Trophoblast cell (in vitro differentiated cells and primary cell): ENCODE measurements at regions not wholly inside any gene's neighbourhood (a gene's known extent, or its start where the extent isn't known, plus 50 kb on each side); places are given as distances from the start of the nearest gene placed in this dataset.
A peak's percentile ranks its signal among the peaks of the same experiment; 100 is the strongest.
"Not testable (repeated sequence)": the region's sequence is repeated elsewhere in the genome, so short reads cannot be mapped to it uniquely, and the experiment has no call there.

Experiments
- DNase-seq, 2 donors: peaks; one replicate each; pipeline ENCODE4 v3.0.0-alpha.2; 2016
- H2AFZ ChIP-seq: 2 replicates; pipeline ENCODE4 v1.6.1; 2013; ENCODE audit warnings: low read length, moderate library complexity, mild to moderate bottlenecking; ENCODE audit not compliant: insufficient read depth, poor library complexity
- H2AK5ac ChIP-seq: 2 replicates; pipeline ENCODE4 v1.6.1; 2013; ENCODE audit warnings: mild to moderate bottlenecking, low read length
- H2BK120ac ChIP-seq: 2 replicates; pipeline ENCODE4 v1.6.1; 2013; ENCODE audit warnings: low read length, mild to moderate bottlenecking, moderate library complexity; ENCODE audit not compliant: insufficient read depth, poor library complexity
- H2BK12ac ChIP-seq: 2 replicates; pipeline ENCODE4 v1.6.1; 2013; ENCODE audit warnings: mild to moderate bottlenecking, low read length, moderate library complexity
- H2BK5ac ChIP-seq: 2 replicates; pipeline ENCODE4 v1.6.1; 2013; ENCODE audit warnings: low read length, low read depth, moderate library complexity, mild to moderate bottlenecking; ENCODE audit not compliant: poor library complexity
- H3K14ac ChIP-seq: 2 replicates; pipeline ENCODE4 v1.6.1; 2013; ENCODE audit warnings: mild to moderate bottlenecking, low read length
- H3K18ac ChIP-seq: 2 replicates; pipeline ENCODE4 v1.6.1; 2013; ENCODE audit warnings: mild to moderate bottlenecking, low read length
- H3K23ac ChIP-seq: 2 replicates; pipeline ENCODE4 v1.6.1; 2013; ENCODE audit warnings: low read length
- H3K27ac ChIP-seq: 2 replicates; pipeline ENCODE4 v1.5.1; 2013; ENCODE audit warnings: low read depth, mild to moderate bottlenecking, inconsistent platforms, low read length, moderate library complexity
- H3K27me3 ChIP-seq: 2 replicates; pipeline ENCODE4 v1.6.1; 2013; ENCODE audit warnings: inconsistent platforms, mild to moderate bottlenecking, low read length, moderate library complexity; ENCODE audit not compliant: insufficient read depth
- H3K36me3 ChIP-seq, 2 experiments: 1 replicate in 1 of 2; 2 replicates in 1 of 2; pipeline ENCODE4 v1.6.1; 2013; ENCODE audit warnings: low read length in 2 of 2, mild to moderate bottlenecking in 2 of 2, moderate library complexity in 1 of 2; ENCODE audit not compliant: insufficient read depth in 2 of 2, control insufficient read depth in 1 of 2
- H3K4ac ChIP-seq: 2 replicates; pipeline ENCODE4 v1.6.1; 2013; ENCODE audit warnings: low read depth, mild to moderate bottlenecking, low read length, moderate library complexity
- H3K4me1 ChIP-seq, 2 experiments: 1 replicate in 1 of 2; 2 replicates in 1 of 2; pipeline ENCODE4 v1.6.1; 2013; ENCODE audit warnings: low read length in 2 of 2, mild to moderate bottlenecking in 2 of 2, moderate library complexity in 1 of 2; ENCODE audit not compliant: insufficient read depth in 2 of 2, control insufficient read depth in 1 of 2
- H3K4me2 ChIP-seq: 2 replicates; pipeline ENCODE4 v1.6.1; 2013; ENCODE audit warnings: inconsistent platforms, mild to moderate bottlenecking, low read length, moderate library complexity
- H3K4me3 ChIP-seq: 2 replicates; pipeline ENCODE4 v1.5.1; 2013; ENCODE audit warnings: mild to moderate bottlenecking, low read depth, low read length, inconsistent platforms
- H3K79me1 ChIP-seq: one replicate; pipeline ENCODE4 v1.6.1; 2013; ENCODE audit warnings: low read length
- H3K79me2 ChIP-seq: 2 replicates; pipeline ENCODE4 v1.6.1; 2013; ENCODE audit warnings: low read length, mild to moderate bottlenecking; ENCODE audit not compliant: control insufficient read depth, insufficient read depth, poor library complexity
- H3K9ac ChIP-seq: 2 replicates; pipeline ENCODE4 v1.6.1; 2013; ENCODE audit warnings: mild to moderate bottlenecking, low read length
- H3K9me3 ChIP-seq: 2 replicates; pipeline ENCODE4 v1.6.1; 2013; ENCODE audit warnings: low read depth, mild to moderate bottlenecking, control low read depth, inconsistent platforms, low read length; ENCODE audit not compliant: insufficient read depth
- H4K12ac ChIP-seq: 2 replicates; pipeline ENCODE4 v1.6.1; 2013; ENCODE audit warnings: low read depth, mild to moderate bottlenecking, low read length, moderate library complexity
- H4K8ac ChIP-seq: 2 replicates; pipeline ENCODE4 v1.6.1; 2013; ENCODE audit warnings: low read depth, mild to moderate bottlenecking, low read length, moderate library complexity
- H4K91ac ChIP-seq: one replicate; pipeline ENCODE4 v1.6.1; 2013; ENCODE audit warnings: low read depth, mild to moderate bottlenecking, low read length, moderate library complexity
- WGBS: extraction: QIAGEN DNeasy Blood & Tissue Kit; methylation state at CpG from one replicate; pipeline ENCODE4 v1.1.7; 2013; ENCODE audit warnings: missing lambda C conversion rate; ENCODE audit not compliant: insufficient read length, insufficient coverage; ENCODE audit errors: extremely low coverage; 5-methylcytosine and 5-hydroxymethylcytosine counted together

DNA sequence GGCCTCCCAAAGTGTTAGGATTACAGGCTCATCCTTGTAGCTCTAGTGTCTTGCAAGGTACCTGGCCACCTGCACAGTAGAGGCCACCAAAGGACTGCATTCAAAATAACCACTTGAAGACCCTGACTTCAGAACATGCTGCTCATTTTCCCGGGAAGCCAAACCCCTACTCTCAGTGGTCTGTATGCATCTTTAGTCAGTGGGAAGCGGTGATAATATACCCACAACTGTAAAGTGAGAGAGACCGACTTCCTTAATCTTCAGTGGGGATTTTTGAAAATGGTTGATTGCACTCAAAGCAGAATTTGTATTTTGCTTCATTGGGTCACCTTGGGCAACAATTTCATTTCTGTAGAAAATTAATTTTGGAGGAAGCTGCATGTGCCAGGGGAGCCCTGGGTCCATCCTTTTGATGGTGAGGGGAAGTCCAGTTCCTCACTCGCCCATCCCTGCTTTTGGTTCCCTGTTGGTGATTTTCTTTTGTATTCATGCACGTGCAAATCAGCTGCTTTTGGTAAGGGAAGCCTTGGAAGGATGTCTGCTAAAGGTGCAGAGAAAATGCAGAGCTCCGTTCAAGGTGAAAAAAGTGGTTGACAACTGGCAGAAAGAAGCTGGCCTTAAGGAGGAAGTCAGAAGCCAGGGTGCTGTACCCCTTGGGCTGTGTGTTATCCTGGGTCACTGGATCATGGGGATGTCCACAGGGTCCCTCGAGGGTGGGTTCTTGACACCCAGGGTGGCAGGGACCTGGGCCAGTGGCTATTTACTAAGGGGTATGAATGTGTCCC is 59.5 kb downstream of the NPIPB11 start:
- not testable (repeated sequence) for H3K36me3 ChIP-seq

DNA sequence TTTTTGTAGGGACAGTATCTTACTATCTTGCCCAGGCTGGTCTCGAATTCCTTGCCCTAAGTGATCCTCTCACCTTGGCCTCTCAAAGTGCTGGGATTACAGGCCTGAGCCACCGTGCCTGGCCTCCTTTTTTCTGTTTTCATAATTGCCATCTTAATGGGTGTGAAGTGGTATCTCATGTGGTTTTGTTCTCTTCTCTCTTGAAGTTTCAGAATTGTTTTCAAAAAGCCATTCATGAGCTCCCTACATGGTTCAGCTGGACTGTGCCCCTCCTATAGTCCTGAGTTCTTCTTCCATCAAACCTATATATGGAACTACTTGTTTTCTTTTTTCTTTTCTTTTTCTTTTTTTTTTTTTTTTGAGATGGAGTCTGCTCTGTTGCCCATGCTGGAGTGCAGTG is 60.3 kb downstream of the NPIPB11 start:
- H3K27me3 ChIP-seq, H3K9ac ChIP-seq: not testable (repeated sequence)

More for the DNA sequence above, 59.5 kb downstream of the NPIPB11 start:
- not testable (repeated sequence) for H2AK5ac ChIP-seq, H3K4me3 ChIP-seq, H3K4ac ChIP-seq, H2BK5ac ChIP-seq, H3K18ac ChIP-seq, H3K4me1 ChIP-seq, H3K79me2 ChIP-seq, H2AFZ ChIP-seq, H3K27ac ChIP-seq, H4K8ac ChIP-seq, H2BK12ac ChIP-seq, H3K9ac ChIP-seq, H4K91ac ChIP-seq, H2BK120ac ChIP-seq, H3K79me1 ChIP-seq, H4K12ac ChIP-seq, H3K9me3 ChIP-seq, H3K14ac ChIP-seq, H3K4me2 ChIP-seq, H3K27me3 ChIP-seq, H3K23ac ChIP-seq, DNase-seq
- no CpG with 5 or more reads among the region's 7 CpGs for WGBS

DNA sequence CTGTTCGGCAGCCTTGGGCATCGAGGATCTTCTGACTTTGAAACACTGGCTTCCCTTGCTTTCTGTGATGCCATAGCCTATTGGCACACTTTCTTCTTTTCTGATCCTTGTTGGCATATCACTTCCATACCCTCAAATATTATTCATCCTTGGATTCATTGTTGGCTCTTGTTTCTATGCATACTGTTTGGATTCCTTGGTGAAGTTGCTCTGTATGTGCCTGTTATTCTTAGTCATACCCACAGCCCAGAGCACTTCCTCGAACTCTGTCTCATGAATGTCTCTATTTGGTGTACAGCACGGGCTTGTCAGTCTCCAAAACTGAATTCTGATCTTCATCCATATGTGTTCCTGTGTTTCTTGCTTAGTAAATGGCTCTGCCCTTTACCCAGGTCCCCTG is 63.6 kb downstream of the NPIPB11 start:
- DNase-seq, H2BK5ac ChIP-seq, H2AFZ ChIP-seq, H3K27me3 ChIP-seq, H3K27ac ChIP-seq, H3K4me2 ChIP-seq, H3K79me1 ChIP-seq, H3K4me3 ChIP-seq, H3K9me3 ChIP-seq, H3K18ac ChIP-seq, H3K23ac ChIP-seq, H3K9ac ChIP-seq, H3K79me2 ChIP-seq, H2BK120ac ChIP-seq, H3K14ac ChIP-seq, H4K8ac ChIP-seq, H2BK12ac ChIP-seq, H3K4ac ChIP-seq, H4K12ac ChIP-seq, H3K36me3 ChIP-seq, H2AK5ac ChIP-seq, H3K4me1 ChIP-seq, H4K91ac ChIP-seq: not testable (repeated sequence)
- WGBS: no CpG with 5 or more reads among the region's 4 CpGs

More for the DNA sequence above, 60.3 kb downstream of the NPIPB11 start:
- H4K12ac ChIP-seq, H3K79me1 ChIP-seq, H3K23ac ChIP-seq, H3K27ac ChIP-seq, H2BK120ac ChIP-seq, H3K79me2 ChIP-seq, H2AFZ ChIP-seq, H3K18ac ChIP-seq, H3K4me2 ChIP-seq, DNase-seq, H3K4me1 ChIP-seq, H4K91ac ChIP-seq, H2AK5ac ChIP-seq, H4K8ac ChIP-seq, H3K4me3 ChIP-seq, H3K36me3 ChIP-seq, H3K14ac ChIP-seq, H2BK5ac ChIP-seq, H3K9me3 ChIP-seq, H3K4ac ChIP-seq, H2BK12ac ChIP-seq: not testable (repeated sequence)
- WGBS: no CpG with 5 or more reads among the region's 2 CpGs

DNA sequence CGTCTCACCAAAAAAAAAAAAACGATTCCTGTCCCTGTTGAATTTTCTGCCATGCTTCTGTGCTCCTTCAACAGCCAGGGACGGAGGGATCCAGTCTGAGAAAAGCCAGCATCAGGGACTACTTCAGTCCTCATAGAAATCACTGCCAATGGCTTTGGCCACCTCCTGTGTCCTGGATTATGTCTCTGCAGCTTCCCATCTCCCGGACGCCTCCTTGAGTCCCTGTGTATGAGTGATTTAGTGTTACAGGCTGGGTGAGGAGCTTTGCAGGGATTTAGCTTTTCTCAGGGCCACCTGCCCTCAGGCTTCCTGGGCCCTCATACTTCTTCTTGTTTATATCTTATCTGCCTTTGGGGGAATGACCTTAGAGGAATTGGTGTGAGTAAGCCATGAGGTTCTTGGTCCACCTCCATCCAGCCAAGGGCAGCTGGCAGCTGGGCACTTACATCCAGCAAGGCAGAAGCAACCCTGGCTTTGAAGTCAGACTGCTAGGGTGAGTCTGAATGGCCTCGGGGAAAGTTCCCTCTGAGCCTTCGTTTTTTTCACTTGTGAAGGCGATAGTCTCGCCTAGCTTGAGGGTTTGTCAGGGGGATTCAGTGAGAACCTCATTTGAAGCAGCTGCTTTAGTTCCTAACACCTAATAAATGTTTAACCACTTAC is 65.6 kb downstream of the NPIPB11 start:
- H3K79me2 ChIP-seq, H2BK5ac ChIP-seq, H2AFZ ChIP-seq, H3K27ac ChIP-seq, H2BK120ac ChIP-seq, H3K4ac ChIP-seq, H2BK12ac ChIP-seq, H3K4me3 ChIP-seq, H3K23ac ChIP-seq, H2AK5ac ChIP-seq, H3K4me2 ChIP-seq, H3K79me1 ChIP-seq, H3K27me3 ChIP-seq, H3K36me3 ChIP-seq, H3K14ac ChIP-seq, H4K12ac ChIP-seq, H3K9me3 ChIP-seq, H4K91ac ChIP-seq, H3K9ac ChIP-seq, H3K18ac ChIP-seq, H3K4me1 ChIP-seq, H4K8ac ChIP-seq: not testable (repeated sequence)
- DNase-seq: peak in 1 of 2 donors; percentile 8
- WGBS: no CpG with 5 or more reads among the region's 9 CpGs
